ENCODE measurements at regions not wholly inside any gene's neighbourhood (a gene's known extent, or its start where the extent isn't known, plus 50 kb on each side); places are given as distances from the start of the nearest gene placed in this dataset.

- no peak for FAIRE-seq
- no peak for DNase-seq (ENCODE audit: extremely low spot score, insufficient read length, low read depth)
Measured at GRCh38 chr14:30287579-30288445, 271.1 kb upstream of the G2E3 start.

- DNase-seq (ENCODE audit: extremely low spot score, insufficient read length, low read depth) (no peak), FAIRE-seq (no peak)
Measured at GRCh38 chr14:30290001-30290400, 269.0 kb upstream of the G2E3 start.

GRCh38 chr14:30291216-30291615 lies 267.7 kb upstream of the G2E3 start:
- no peak for FAIRE-seq
- no peak for DNase-seq (ENCODE audit: extremely low spot score, insufficient read length, low read depth)

GRCh38 chr14:30292541-30292940 lies 266.4 kb upstream of the G2E3 start:
- FAIRE-seq (no peak), DNase-seq (ENCODE audit: extremely low spot score, insufficient read length, low read depth) (no peak)

- no peak for DNase-seq (ENCODE audit: extremely low spot score, insufficient read length, low read depth)
- no peak for FAIRE-seq
Measured at GRCh38 chr14:30295980-30296379, 263.0 kb upstream of the G2E3 start.

GRCh38 chr14:30296931-30297405 lies 262.0 kb upstream of the G2E3 start:
- no peak for FAIRE-seq
- DNase-seq (ENCODE audit: extremely low spot score, insufficient read length, low read depth): no peak

GRCh38 chr14:30297876-30298795 lies 260.8 kb upstream of the G2E3 start:
- DNase-seq (ENCODE audit: extremely low spot score, insufficient read length, low read depth) (no peak), FAIRE-seq (no peak)

- DNase-seq (ENCODE audit: extremely low spot score, insufficient read length, low read depth): no peak
- FAIRE-seq: no peak
Measured at GRCh38 chr14:30299915-30300314, 259.0 kb upstream of the G2E3 start.

- FAIRE-seq (no peak), DNase-seq (ENCODE audit: extremely low spot score, insufficient read length, low read depth) (no peak)
Measured at GRCh38 chr14:30303350-30303749, 255.6 kb upstream of the G2E3 start.

GRCh38 chr14:30305346-30305745 lies 253.6 kb upstream of the G2E3 start:
- FAIRE-seq (no peak), DNase-seq (ENCODE audit: extremely low spot score, insufficient read length, low read depth) (no peak)

- DNase-seq (ENCODE audit: extremely low spot score, insufficient read length, low read depth) (no peak), FAIRE-seq (no peak)
Measured at GRCh38 chr14:30309405-30309804, 249.6 kb upstream of the G2E3 start.

GRCh38 chr14:30312214-30312613 lies 246.7 kb upstream of the G2E3 start:
- no peak for DNase-seq (ENCODE audit: extremely low spot score, insufficient read length, low read depth)
- no peak for FAIRE-seq

- no peak for FAIRE-seq
Measured at GRCh38 chr14:30317729-30318128, 241.2 kb upstream of the G2E3 start.

GRCh38 chr14:30322819-30323218 lies 236.1 kb upstream of the G2E3 start:
- FAIRE-seq: no peak
- no peak for DNase-seq (ENCODE audit: extremely low spot score, insufficient read length, low read depth)

More at GRCh38 chr14:30317729-30318128, 241.2 kb upstream of the G2E3 start:
- DNase-seq (ENCODE audit: extremely low spot score, insufficient read length, low read depth): no peak

- FAIRE-seq (no peak), DNase-seq (ENCODE audit: extremely low spot score, insufficient read length, low read depth) (no peak)
Measured at GRCh38 chr14:30330033-30330432, 228.9 kb upstream of the G2E3 start.

GRCh38 chr14:30330445-30330844 lies 228.5 kb upstream of the G2E3 start:
- DNase-seq (ENCODE audit: extremely low spot score, insufficient read length, low read depth) (no peak), FAIRE-seq (no peak)

- no peak for FAIRE-seq
- no peak for DNase-seq (ENCODE audit: extremely low spot score, insufficient read length, low read depth)
Measured at GRCh38 chr14:30331030-30331429, 227.9 kb upstream of the G2E3 start.

GRCh38 chr14:30332374-30332773 lies 226.6 kb upstream of the G2E3 start:
- no peak for FAIRE-seq

GRCh38 chr14:30333934-30334333 lies 225.0 kb upstream of the G2E3 start:
- DNase-seq (ENCODE audit: extremely low spot score, insufficient read length, low read depth) (no peak), FAIRE-seq (no peak)

More at GRCh38 chr14:30332374-30332773, 226.6 kb upstream of the G2E3 start:
- DNase-seq (ENCODE audit: extremely low spot score, insufficient read length, low read depth): no peak

GRCh38 chr14:30337456-30337855 lies 221.5 kb upstream of the G2E3 start:
- FAIRE-seq (no peak), DNase-seq (ENCODE audit: extremely low spot score, insufficient read length, low read depth) (no peak)
